Endothelial cell of umbilical vein (primary cell): ENCODE measurements at regions not wholly inside any gene's neighbourhood (a gene's known extent, or its start where the extent isn't known, plus 50 kb on each side); places are given as distances from the start of the nearest gene placed in this dataset.

Source experiments
- BruUV-seq: library from RNA; stranded (reverse); fragments of 400-500 nt; replicated peaks from 2 replicates; lab custom pipeline; 2021; lab: Mats Ljungman, UMichigan
- CTCF ChIA-PET: fragments of 300-600, 350-600 bp; sonication (Branson Sonifier 250); formaldehyde crosslinking; loops from one replicate; lab custom pipeline; 2021; ENCODE audit warnings: antibody characterized with exemption, inconsistent platforms; lab: Charles Lee
- POLR2A ChIA-PET: fragments of 300-600, 350-600 bp; sonication (Branson Sonifier 250); formaldehyde crosslinking; loops from one replicate; lab custom pipeline; 2021; ENCODE audit warnings: antibody characterized with exemption, inconsistent platforms; lab: Charles Lee
- DNase-seq: peaks from one replicate; pipeline ENCODE4 v3.0.0-alpha.2; 2011; ENCODE audit warnings: low read depth, low spot score
- FAIRE-seq: peaks from 2 replicates; lab custom pipeline; 2011; peaks lifted over from hg19 to GRCh38; lab: Jason Lieb, UNC
- H2AFZ ChIP-seq: 2 replicates; pipeline ENCODE4 v1.6.0; 2012; ENCODE audit warnings: low read depth, low read length, control low read depth, inconsistent platforms
- H3K27ac ChIP-seq: 2 replicates; pipeline ENCODE4 v1.5.1; 2011; ENCODE audit warnings: low read depth, mild to moderate bottlenecking, control low read depth, low read length, moderate library complexity; ENCODE audit not compliant: insufficient read depth
- H3K27me3 ChIP-seq, 2 experiments: 2 replicates each; pipeline versions ENCODE4 v1.6.0 to v1.6.1; 2011; ENCODE audit warnings: low read length in 2 of 2, mixed read lengths in 1 of 2; ENCODE audit not compliant: control insufficient read depth in 2 of 2, insufficient read depth in 2 of 2
- H3K36me3 ChIP-seq, 2 experiments: 2 replicates in 1 of 2; 3 replicates in 1 of 2; pipeline ENCODE4 v1.5.1; 2011; ENCODE audit warnings: low read length in 2 of 2, mild to moderate bottlenecking in 1 of 2, moderate library complexity in 1 of 2; ENCODE audit not compliant: control insufficient read depth in 2 of 2, insufficient read depth in 2 of 2; ENCODE audit errors: extremely low read depth in 1 of 2
- H3K4me1 ChIP-seq: 3 replicates; pipeline ENCODE4 v1.5.1; 2011; ENCODE audit warnings: mild to moderate bottlenecking, low read length; ENCODE audit not compliant: control insufficient read depth, insufficient read depth; ENCODE audit errors: extremely low read depth
- H3K4me2 ChIP-seq: 2 replicates; pipeline ENCODE4 v1.6.1; 2011; ENCODE audit warnings: low read length, control low read depth, mixed read lengths; ENCODE audit not compliant: insufficient read depth
- H3K4me3 ChIP-seq, 3 experiments: fragments of 200-600 bp in 1 of 3; sonication (generic), shearing (Covaris generic) in 1 of 3; replicated peaks in 1 of 3; 2 replicates each; pipeline ENCODE4 v1.5.1; 2011 to 2016; ENCODE audit warnings: control low read depth in 3 of 3, low read length in 3 of 3, mild to moderate bottlenecking in 2 of 3, inconsistent platforms in 1 of 3, low read depth in 1 of 3, moderate library complexity in 1 of 3; ENCODE audit not compliant: insufficient read depth in 1 of 3
- H3K79me2 ChIP-seq: 2 replicates; pipeline ENCODE4 v1.6.0; 2012; ENCODE audit warnings: low read length, inconsistent platforms; ENCODE audit not compliant: control insufficient read depth, insufficient read depth
- H3K9ac ChIP-seq: replicated peaks from 2 replicates; pipeline ENCODE3; 2011; ENCODE audit warnings: low read length, control low read depth; ENCODE audit not compliant: insufficient read depth; ENCODE audit errors: extremely low read depth
- H3K9me1 ChIP-seq: replicated peaks from 3 replicates; pipeline ENCODE4 v1.6.0; 2011; ENCODE audit warnings: mild to moderate bottlenecking, low read length; ENCODE audit not compliant: control insufficient read depth, insufficient read depth; ENCODE audit errors: extremely low read depth
- H3K9me3 ChIP-seq: replicated peaks from 2 replicates; pipeline ENCODE4 v1.5.1; 2012; ENCODE audit warnings: low read length, inconsistent platforms; ENCODE audit not compliant: control insufficient read depth, insufficient read depth
- H4K20me1 ChIP-seq: replicated peaks from 2 replicates; pipeline ENCODE3; 2011; ENCODE audit warnings: mild to moderate bottlenecking, low read length; ENCODE audit not compliant: control insufficient read depth, insufficient read depth; ENCODE audit errors: extremely low read depth
- CTCF ChIP-seq, 2 donors: IDR thresholded peaks; 1 replicate in 1 of 2; 2 replicates in 1 of 2; pipeline ENCODE4 v1.5.1; 2011; ENCODE audit warnings: low read length in 2 of 2, mild to moderate bottlenecking in 2 of 2, moderate library complexity in 2 of 2, control low read depth in 1 of 2, inconsistent platforms in 1 of 2, low read depth in 1 of 2; ENCODE audit not compliant: insufficient read depth in 1 of 2; ENCODE audit errors: extremely low read depth in 1 of 2
- EZH2 ChIP-seq: IDR thresholded peaks from 2 replicates; pipeline ENCODE4 v1.6.1; 2012; ENCODE audit warnings: borderline replicate concordance, low read depth, mild to moderate bottlenecking, moderate library complexity, low read length, inconsistent platforms; ENCODE audit not compliant: severe bottlenecking
- FOS ChIP-seq: IDR thresholded peaks from 2 replicates; pipeline ENCODE4 v1.6.1; 2011; ENCODE audit warnings: mild to moderate bottlenecking, low read length, moderate library complexity, borderline replicate concordance; ENCODE audit not compliant: insufficient read depth
- GATA2 ChIP-seq: IDR thresholded peaks from 2 replicates; pipeline ENCODE4 v1.7.0; 2011; ENCODE audit warnings: low read depth, mild to moderate bottlenecking, moderate library complexity, mixed read lengths, low read length; ENCODE audit not compliant: insufficient read length, insufficient read depth
- JUN ChIP-seq: IDR thresholded peaks from 2 replicates; pipeline ENCODE4 v1.6.1; 2011; ENCODE audit warnings: borderline replicate concordance, low read depth; ENCODE audit not compliant: insufficient read length, insufficient read depth
- MAX ChIP-seq: IDR thresholded peaks from 2 replicates; pipeline ENCODE4 v1.6.1; 2011; ENCODE audit not compliant: insufficient read depth, insufficient read length
- MYC ChIP-seq: IDR thresholded peaks from one replicate; pipeline ENCODE4 v1.6.1; 2011; ENCODE audit warnings: mild to moderate bottlenecking, low read depth, low read length
- POLR2A ChIP-seq: IDR thresholded peaks from 2 replicates; pipeline ENCODE4 v1.6.1; 2012; ENCODE audit warnings: low read depth, mild to moderate bottlenecking, control low read depth, low read length
- POLR2AphosphoS5 ChIP-seq: IDR thresholded peaks from 2 replicates; pipeline ENCODE4 v1.6.1; 2012; ENCODE audit warnings: low read depth, mild to moderate bottlenecking, control low read depth, low read length, moderate library complexity; ENCODE audit not compliant: insufficient read depth
- dilution Hi-C: fragments of 300-500 bp; cut with MboI; formaldehyde crosslinking; loops from one replicate; pipeline ENCODE4 v1.15.0; 2019; ENCODE audit warnings: low sequenced_read_pairs; ENCODE audit not compliant: extremely low pct_ligation_motif_present
- intact Hi-C: fragments of 100-400 bp; cut with micrococcal nuclease; formaldehyde crosslinking; loops from one replicate; pipeline ENCODE4 v1.10.0; 2022

DNA sequence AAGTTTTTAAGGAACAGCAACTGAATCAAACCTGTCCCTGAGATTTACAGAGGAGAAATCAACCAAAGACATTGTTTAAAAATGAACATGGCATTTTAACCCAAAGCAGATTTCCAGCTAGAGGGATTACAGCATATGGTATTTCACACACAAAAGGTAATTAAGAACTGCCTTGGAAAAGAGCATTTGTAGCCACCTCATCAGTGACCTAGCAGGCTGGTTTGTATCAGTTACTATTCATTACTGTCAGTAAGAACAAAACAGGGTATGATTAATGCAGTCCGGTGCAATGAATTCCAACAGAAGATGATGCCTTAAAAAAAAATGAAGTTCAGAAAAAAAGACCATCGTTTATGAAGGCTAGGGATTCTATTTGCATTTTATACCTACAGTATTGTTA is 219.9 kb downstream of the CHD9NB start:
- Histone ChIP-seq H3K4me2 (no peak overlapping the region), H3K36me3 (no peaks in the 10 kb centered on the region), H3K9me1 (no peaks in the 10 kb centered on the region), H3K79me2 (no peaks in the 10 kb centered on the region), H3K4me1 (no peaks in the 10 kb centered on the region), H4K20me1 (no peaks in the 10 kb centered on the region), H3K9ac (no peak overlapping the region), H2AFZ (no peak overlapping the region), H3K27me3 (no peaks in the 10 kb centered on the region), H3K4me3 (no peak overlapping the region), H3K9me3 (no peaks in the 10 kb centered on the region), H3K27ac (no peak overlapping the region)
- POLR2A ChIA-PET = no interaction called here
- CTCF ChIA-PET = no interaction called here
- dilution Hi-C loops = no loop called here
- TF ChIP-seq GATA2 = no peak
- no peak for TF ChIP-seq JUN
- no peak for TF ChIP-seq POLR2AphosphoS5
- no peak for TF ChIP-seq MAX
- no peak for TF ChIP-seq FOS
- no peak for TF ChIP-seq CTCF (IDR thresholded peaks at IDR 0.05; ENCODE audit: extremely low read depth in 1 of 2, insufficient read depth in 1 of 2, low read depth in 1 of 2, low read length in 2 of 2)
- no peak for TF ChIP-seq MYC
- TF ChIP-seq POLR2A = no peak
- no peak for TF ChIP-seq EZH2
- intact Hi-C loops = no loop called here
- BruUV-seq = no TSS peak
- FAIRE-seq = no peak
- DNase-seq = no peak
